Non-pigmented ciliary epithelial cell (primary cell): ENCODE measurements at regions not wholly inside any gene's neighbourhood (a gene's known extent, or its start where the extent isn't known, plus 50 kb on each side); places are given as distances from the start of the nearest gene placed in this dataset.
"Not testable (repeated sequence)": the region's sequence is repeated elsewhere in the genome, so short reads cannot be mapped to it uniquely, and the experiment has no call there.

Experiments used
- DNase-seq: peaks from one replicate; pipeline ENCODE4 v3.0.0-alpha.2; 2010; ENCODE audit warnings: low read depth

DNA sequence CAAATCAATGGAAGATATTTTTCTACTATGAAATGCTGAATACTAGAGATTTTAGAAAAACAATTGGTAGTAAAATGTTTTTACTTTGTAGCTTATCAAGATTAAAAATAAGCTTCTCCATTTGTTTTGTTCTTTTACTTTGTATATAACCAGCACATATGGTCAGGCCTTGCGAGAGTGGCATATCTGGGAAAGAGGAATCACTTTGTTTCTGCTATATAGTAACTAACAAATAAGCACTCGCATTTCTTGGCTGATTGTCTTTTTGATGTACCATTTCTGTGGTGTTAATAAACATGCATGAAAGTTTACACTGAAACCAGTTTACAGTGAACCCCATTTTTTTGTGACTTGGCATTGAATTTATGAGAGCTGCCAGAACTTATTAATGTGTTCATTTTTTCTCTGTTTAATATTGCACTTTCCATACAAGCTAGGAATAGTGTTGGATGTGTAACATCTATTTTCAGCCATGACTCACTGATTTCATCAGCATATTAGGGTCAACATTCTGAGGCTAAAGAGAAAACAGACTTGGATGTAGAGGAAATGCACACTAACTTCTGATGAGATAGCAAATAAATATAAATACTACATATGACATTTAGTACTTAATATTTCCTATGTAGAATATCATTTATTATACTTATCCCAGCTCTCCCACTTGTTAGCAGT, 635.5 kb downstream of the KCNH5 start:
- DNase-seq = peak; percentile 28

DNA sequence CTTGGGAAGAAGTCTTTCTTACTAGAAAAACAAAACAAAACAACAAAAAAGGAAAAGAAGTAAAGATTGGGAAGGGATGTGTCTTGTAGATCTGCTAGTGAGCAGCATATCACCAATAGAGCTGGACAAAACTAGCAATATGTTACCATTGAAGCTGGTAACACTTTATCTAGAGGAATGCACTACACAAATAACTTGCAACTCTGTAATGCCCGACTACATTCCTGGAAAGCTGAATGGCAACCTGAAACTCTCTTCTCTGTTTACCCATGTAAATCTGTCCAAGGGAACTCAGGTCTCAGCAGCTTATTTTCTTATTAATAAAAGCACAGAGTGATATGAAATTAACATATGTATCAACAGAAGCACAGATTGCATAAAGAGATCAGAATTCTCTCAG, 624.4 kb downstream of the KCNH5 start:
- no peak for DNase-seq

GRCh38 chr14:62428429-62429203, 616.6 kb downstream of the KCNH5 start:
- peak; percentile 66 for DNase-seq

GRCh38 chr14:62429683-62430082, 615.6 kb downstream of the KCNH5 start:
- no peak for DNase-seq

GRCh38 chr14:62431496-62431895, 613.8 kb downstream of the KCNH5 start:
- DNase-seq = no peak

DNA sequence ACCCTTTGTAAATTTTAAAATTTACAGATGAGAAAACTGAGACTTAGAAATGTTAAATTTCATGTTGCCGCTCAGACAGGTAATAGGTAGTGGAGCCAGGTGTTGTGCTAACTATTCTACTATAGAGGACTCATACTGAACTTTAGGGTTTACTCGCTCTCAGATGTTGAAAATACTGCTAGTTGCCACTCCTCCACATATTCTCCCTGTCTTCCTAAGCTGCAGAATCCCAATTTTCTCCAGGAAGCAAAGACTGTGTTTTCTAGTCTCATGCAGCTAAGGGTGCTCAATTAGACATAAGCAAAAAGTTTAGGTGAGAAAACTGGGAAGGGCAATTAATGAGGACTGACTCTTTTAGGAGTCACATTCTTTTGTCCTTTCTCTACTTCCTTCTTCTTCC, 612.3 kb downstream of the KCNH5 start:
- no peak for DNase-seq

GRCh38 chr14:62436261-62436660, 609.0 kb downstream of the KCNH5 start:
- no peak for DNase-seq

- no peak for DNase-seq
These were observed 606.0 kb downstream of the KCNH5 start for GRCh38 chr14:62439210-62439609.

GRCh38 chr14:62443796-62444195, 601.5 kb downstream of the KCNH5 start:
- DNase-seq = peak; percentile 53

GRCh38 chr14:62445570-62445969, 599.7 kb downstream of the KCNH5 start:
- DNase-seq = no peak

GRCh38 chr14:62451221-62451620, 594.0 kb downstream of the KCNH5 start:
- DNase-seq = no peak

DNA sequence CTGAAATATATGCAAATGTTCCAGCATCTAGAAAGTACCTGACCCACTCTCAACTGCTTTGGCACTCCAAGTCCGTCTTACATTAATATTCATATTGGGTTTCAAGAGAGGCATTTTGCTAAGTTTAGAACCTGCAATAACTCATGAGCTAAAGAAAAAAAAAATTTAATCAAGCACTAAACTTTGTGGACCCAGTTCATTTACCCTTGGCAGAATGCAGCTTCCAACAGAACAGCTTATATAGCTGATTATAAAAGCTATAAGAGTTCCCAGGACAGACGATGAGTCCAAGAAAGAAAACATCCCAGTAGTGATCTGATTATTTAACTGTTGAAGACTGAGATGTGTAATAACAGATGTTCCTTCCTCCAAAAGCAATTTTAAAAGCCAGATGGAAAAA, 592.0 kb downstream of the KCNH5 start:
- no peak for DNase-seq

DNA sequence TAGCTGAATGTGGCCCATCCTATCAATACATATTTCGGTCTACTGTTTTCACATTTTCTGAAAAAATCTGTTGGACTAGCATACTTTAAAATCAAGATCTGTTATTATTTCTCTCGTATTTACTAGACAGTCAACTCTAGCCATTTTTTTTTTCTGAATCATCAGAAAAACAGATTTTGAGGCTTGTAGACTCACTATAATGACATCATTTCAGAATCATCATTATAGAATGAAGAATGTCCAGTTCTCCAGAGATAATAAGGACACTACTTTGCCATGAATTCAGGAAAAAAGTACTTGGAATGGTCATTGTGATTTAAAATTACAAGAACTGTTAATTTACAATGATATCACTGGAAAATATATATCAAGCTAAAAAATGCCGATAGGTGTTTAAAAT, 589.8 kb downstream of the KCNH5 start:
- DNase-seq = peak; percentile 1

DNA sequence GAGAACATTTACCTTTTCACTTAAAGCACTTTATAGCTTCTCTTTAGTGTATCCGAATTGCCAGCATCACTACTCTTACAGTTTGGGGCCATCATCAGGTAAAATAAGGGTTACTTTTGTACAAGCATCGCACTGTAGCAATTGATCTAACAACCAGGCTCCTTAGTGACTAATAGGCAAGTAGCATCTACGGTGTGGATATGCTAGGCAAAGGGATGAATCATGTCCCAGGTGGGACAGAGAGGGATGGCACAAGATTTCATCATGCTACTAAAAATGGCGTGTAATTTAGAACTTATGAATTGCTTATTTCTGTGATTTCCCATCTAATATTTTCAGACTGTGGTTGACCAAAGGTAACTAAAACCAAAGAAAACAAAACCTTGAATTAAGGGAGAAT, 582.3 kb downstream of the KCNH5 start:
- no peak for DNase-seq

GRCh38 chr14:62468946-62469345, 576.3 kb downstream of the KCNH5 start:
- DNase-seq = no peak

- no peak for DNase-seq
These were observed 574.3 kb downstream of the KCNH5 start for GRCh38 chr14:62470935-62471334.

- DNase-seq = no peak
These were observed 554.1 kb downstream of the KCNH5 start for GRCh38 chr14:62491146-62491545.

- no peak for DNase-seq
These were observed 547.5 kb downstream of the KCNH5 start for GRCh38 chr14:62497708-62498107.

- DNase-seq = no peak
These were observed 544.1 kb downstream of the KCNH5 start for GRCh38 chr14:62501021-62501750.

DNA sequence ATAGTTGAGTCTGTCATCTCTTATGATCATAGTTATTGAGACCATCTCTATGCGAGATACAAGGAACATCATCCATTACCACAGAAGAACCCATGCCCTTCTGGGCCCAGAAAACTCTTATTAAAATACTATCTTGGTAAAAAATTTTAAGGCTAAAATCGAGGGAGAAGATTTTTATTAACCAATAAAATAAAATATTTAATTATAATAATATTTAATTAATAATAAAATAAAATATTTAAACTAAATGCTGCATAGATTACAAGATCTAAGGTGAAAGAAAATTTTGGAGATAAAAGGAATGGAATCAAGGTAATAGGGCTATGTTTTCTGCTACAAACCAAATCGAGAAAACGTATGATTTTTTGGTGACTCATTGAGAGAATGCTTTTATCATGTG, 540.2 kb downstream of the KCNH5 start:
- no peak for DNase-seq

GRCh38 chr14:62521309-62521708, 523.9 kb downstream of the KCNH5 start:
- DNase-seq = not testable (repeated sequence)

DNA sequence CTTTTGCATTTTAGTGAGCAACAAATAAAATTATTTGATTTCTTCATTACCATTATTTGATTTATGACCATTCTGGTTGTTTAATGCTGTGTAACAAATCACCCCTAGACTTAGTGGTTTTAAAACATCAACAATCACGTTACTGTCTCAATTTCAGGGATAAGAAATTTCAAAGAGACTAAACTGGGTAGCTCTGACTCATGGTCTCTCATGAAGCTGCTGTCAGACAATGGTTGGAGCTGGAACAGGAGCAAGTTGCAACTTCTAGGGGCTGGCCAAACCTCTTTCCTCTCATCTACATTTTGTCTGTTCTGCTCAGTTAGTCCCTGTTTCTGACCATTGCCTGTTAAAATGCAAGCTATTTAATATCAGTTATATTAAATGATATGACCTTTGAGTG, 517.0 kb downstream of the KCNH5 start:
- no peak for DNase-seq

GRCh38 chr14:62532181-62532580, 513.1 kb downstream of the KCNH5 start:
- peak; percentile 2 for DNase-seq
